ENCODE measurements at regions not wholly inside any gene's neighbourhood (a gene's known extent, or its start where the extent isn't known, plus 50 kb on each side); places are given as distances from the start of the nearest gene placed in this dataset.

DNA sequence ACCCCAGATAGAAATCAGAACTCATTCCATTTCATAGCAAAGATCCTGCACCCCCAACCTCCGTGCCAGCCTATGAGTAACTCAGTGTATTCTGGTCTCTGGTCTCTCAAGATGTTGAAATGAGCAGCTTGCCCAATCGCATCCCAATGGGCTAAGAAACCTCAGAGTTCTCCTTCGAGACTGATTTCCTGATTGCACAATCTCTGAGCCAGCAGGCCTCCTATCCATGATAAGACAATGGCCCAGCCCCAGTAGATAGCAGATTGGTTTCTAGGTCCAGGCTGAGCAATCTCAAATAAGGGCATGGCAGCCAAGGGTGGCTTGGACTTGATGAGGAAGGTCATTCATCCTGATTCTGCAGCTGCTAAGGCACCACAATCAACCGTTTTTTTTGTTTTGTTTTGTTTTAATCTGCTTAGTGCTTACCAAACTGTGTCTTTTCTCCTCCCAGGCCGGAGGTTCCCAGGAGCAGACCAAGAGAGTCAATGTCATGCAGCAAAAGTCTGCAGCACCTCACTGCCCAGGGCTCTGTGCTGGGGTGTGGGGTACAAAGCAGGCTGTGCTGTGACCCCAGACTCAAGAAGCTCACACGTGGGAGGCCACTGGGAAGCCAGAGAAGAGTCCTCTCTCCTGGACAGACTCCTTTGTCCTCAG lies 125.1 kb upstream of the NXT1 start:
- TF ChIP-seq, protein P1, sequence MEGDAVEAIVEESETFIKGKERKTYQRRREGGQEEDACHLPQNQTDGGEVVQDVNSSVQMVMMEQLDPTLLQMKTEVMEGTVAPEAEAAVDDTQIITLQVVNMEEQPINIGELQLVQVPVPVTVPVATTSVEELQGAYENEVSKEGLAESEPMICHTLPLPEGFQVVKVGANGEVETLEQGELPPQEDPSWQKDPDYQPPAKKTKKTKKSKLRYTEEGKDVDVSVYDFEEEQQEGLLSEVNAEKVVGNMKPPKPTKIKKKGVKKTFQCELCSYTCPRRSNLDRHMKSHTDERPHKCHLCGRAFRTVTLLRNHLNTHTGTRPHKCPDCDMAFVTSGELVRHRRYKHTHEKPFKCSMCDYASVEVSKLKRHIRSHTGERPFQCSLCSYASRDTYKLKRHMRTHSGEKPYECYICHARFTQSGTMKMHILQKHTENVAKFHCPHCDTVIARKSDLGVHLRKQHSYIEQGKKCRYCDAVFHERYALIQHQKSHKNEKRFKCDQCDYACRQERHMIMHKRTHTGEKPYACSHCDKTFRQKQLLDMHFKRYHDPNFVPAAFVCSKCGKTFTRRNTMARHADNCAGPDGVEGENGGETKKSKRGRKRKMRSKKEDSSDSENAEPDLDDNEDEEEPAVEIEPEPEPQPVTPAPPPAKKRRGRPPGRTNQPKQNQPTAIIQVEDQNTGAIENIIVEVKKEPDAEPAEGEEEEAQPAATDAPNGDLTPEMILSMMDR (IDR thresholded peaks at IDR 0.05) = no peak
- no peak overlapping the region for H3K9ac ChIP-seq (ENCODE audit: low read depth in 2 of 2, low read length in 2 of 2)
- H3K4me1 ChIP-seq = no peaks in the 10 kb centered on the region
- intact Hi-C loops (cut with DNase I) = no loop called here
- H3K4me3 ChIP-seq = no peak overlapping the region
- H3K9me3 ChIP-seq = no peaks in the 10 kb centered on the region
- no peaks in the 10 kb centered on the region for H3K27me3 ChIP-seq
- DNase-seq = peak; percentile 47
- H3K36me3 ChIP-seq = no peaks in the 10 kb centered on the region
- no peak overlapping the region for H3K27ac ChIP-seq

- H3K4me3 ChIP-seq = no peak overlapping the region
- no peak overlapping the region for H3K27ac ChIP-seq
- H3K36me3 ChIP-seq = no peaks in the 10 kb centered on the region
- no peaks in the 10 kb centered on the region for H3K9me3 ChIP-seq
- TF ChIP-seq, protein P1 (IDR thresholded peaks at IDR 0.05) = no peak
- H3K27me3 ChIP-seq = no peaks in the 10 kb centered on the region
- H3K9ac ChIP-seq (ENCODE audit: low read depth in 2 of 2, low read length in 2 of 2) = no peak overlapping the region
- no peaks in the 10 kb centered on the region for H3K4me1 ChIP-seq
- DNase-seq = no peak
- intact Hi-C loops (cut with DNase I) = no loop called here
These were observed 125.8 kb upstream of the NXT1 start for GRCh38 chr20:23224806-23225205.

DNA sequence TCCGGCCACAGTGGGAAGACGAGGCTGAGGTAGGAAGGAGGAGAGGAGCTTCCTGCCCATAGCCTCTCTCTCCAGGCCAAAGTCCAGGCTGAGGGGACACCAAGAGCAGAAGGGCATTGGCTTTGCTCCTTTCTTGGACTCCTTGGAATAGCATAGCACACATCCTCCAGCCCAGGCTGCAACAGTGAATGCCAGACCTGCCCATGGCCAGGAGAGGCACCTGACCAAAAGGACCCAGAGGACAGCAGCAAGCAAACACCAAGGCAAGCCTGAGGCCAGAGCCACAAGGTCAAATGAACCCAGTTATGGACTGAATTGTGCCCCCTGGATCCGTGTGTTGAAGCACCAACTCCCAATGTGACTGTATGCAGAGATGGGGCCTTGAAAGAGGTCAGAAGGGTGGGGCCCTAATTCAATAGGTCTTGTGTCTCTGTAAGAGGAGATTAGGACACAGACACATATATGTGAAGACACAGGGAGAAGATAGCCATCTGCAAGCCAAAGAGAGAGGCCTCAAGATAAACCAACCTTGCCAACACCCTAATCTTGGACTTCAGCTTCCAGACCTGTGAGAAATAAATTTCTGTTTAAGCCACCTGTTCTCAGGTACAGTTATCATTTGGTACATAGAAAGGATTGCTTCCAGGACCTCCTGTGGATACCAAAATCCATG lies 126.5 kb upstream of the NXT1 start:
- no peak for DNase-seq
- Histone ChIP-seq H3K27me3 (no peaks in the 10 kb centered on the region), H3K9me3 (no peaks in the 10 kb centered on the region), H3K36me3 (no peaks in the 10 kb centered on the region), H3K4me3 (no peak overlapping the region), H3K27ac (no peak overlapping the region), H3K4me1 (no peaks in the 10 kb centered on the region), H3K9ac (ENCODE audit: low read depth in 2 of 2, low read length in 2 of 2) (no peak overlapping the region)
- intact Hi-C loops (cut with DNase I) = no loop called here
- TF ChIP-seq, protein P1 (IDR thresholded peaks at IDR 0.05) = no peak

GRCh38 chr20:23222531-23223200 lies 127.9 kb upstream of the NXT1 start:
- H3K4me1 ChIP-seq = no peaks in the 10 kb centered on the region
- no peaks in the 10 kb centered on the region for H3K9me3 ChIP-seq
- intact Hi-C loops (cut with DNase I) = no loop called here
- no peaks in the 10 kb centered on the region for H3K27me3 ChIP-seq
- no peak for DNase-seq
- H3K36me3 ChIP-seq = no peaks in the 10 kb centered on the region
- H3K9ac ChIP-seq (ENCODE audit: low read depth in 2 of 2, low read length in 2 of 2) = no peak overlapping the region
- H3K27ac ChIP-seq = no peak overlapping the region
- TF ChIP-seq, protein P1 (IDR thresholded peaks at IDR 0.05) = no peak
- H3K4me3 ChIP-seq = no peak overlapping the region

- DNase-seq = no peak
- intact Hi-C loops (cut with DNase I) = no loop called here
- Histone ChIP-seq H3K9me3 (no peaks in the 10 kb centered on the region), H3K4me3 (no peak overlapping the region), H3K27ac (no peak overlapping the region), H3K4me1 (no peaks in the 10 kb centered on the region), H3K27me3 (no peaks in the 10 kb centered on the region), H3K9ac (ENCODE audit: low read depth in 2 of 2, low read length in 2 of 2) (no peak overlapping the region), H3K36me3 (no peaks in the 10 kb centered on the region)
- TF ChIP-seq, protein P1 (IDR thresholded peaks at IDR 0.05) = no peak
These were observed 130.9 kb upstream of the CD93 start for GRCh38 chr20:23217023-23217422.
